ENCODE measurements at regions not wholly inside any gene's neighbourhood (a gene's known extent, or its start where the extent isn't known, plus 50 kb on each side); places are given as distances from the start of the nearest gene placed in this dataset.

DNA sequence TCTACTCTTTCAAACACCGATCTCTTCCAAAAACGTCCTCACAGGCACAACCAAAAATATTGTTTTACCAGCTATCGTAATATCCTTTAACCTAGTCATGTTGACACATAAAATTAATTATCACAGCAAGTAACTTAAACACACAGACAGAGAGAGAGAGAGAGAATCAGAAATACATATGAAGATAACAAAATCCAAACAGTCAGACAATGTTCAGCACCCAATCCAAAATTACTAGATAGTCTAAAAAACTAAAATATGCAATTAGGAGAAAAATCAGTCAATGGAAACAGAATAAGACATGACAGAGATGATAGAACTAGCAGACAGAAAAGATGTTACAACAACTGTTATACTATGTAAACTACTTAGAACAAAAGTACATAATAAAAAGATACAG lies 537.7 kb downstream of the LMO4 start:
- Histone ChIP-seq H3K9ac (ENCODE audit: low read length) (no peak overlapping the region), H3K36me3 (ENCODE audit: control insufficient read depth, insufficient read depth, low read length, severe bottlenecking) (no peaks in the 10 kb centered on the region), H3K4me3 (ENCODE audit: low read length) (peak overlapping the region; percentile 37), H3K27me3 (replicated peaks; ENCODE audit: control insufficient read depth, insufficient read depth, low read length) (no peaks in the 10 kb centered on the region), H3K9me3 (ENCODE audit: control insufficient read depth, low read length) (peaks cover 5% of the 10 kb centered on the region), H3K4me1 (ENCODE audit: control insufficient read depth, insufficient read depth, low read length) (peaks cover 10% of the 10 kb centered on the region)
- no peak for DNase-seq (ENCODE audit: low read depth)

DNA sequence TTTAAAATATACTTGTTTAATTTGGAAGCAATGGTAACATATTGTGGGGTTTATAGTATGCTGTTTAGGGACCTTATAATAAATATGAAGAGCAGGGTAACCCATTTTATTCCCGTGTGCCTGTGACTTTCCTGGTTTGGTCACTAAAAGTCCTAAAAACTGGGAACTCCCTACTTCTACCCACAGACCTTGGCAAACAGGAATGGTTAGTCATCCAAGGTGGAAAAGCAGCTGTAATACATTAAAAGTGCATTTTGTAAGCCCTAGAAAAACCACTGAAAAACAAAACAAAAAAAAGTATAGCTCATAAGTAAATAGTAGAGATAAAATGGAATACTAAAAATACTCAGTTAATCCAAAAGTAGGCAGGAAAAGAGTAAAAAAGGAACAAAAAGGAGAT lies 538.9 kb downstream of the LMO4 start:
- no peak for DNase-seq (ENCODE audit: low read depth)
- Histone ChIP-seq H3K9ac (ENCODE audit: low read length) (no peak overlapping the region), H3K9me3 (ENCODE audit: control insufficient read depth, low read length) (peaks cover 5% of the 10 kb centered on the region), H3K4me3 (ENCODE audit: low read length) (no peak overlapping the region), H3K4me1 (ENCODE audit: control insufficient read depth, insufficient read depth, low read length) (peaks cover 10% of the 10 kb centered on the region), H3K36me3 (ENCODE audit: control insufficient read depth, insufficient read depth, low read length, severe bottlenecking) (no peaks in the 10 kb centered on the region), H3K27me3 (replicated peaks; ENCODE audit: control insufficient read depth, insufficient read depth, low read length) (no peaks in the 10 kb centered on the region)

- peaks cover 5% of the 10 kb centered on the region for H3K9me3 ChIP-seq (ENCODE audit: control insufficient read depth, low read length)
- peak; percentile 4 for DNase-seq (ENCODE audit: low read depth)
- H3K4me1 ChIP-seq (ENCODE audit: control insufficient read depth, insufficient read depth, low read length) = peaks cover 10% of the 10 kb centered on the region
- no peak overlapping the region for H3K9ac ChIP-seq (ENCODE audit: low read length)
- peak overlapping the region; percentile 44 for H3K4me3 ChIP-seq (ENCODE audit: low read length)
- no peaks in the 10 kb centered on the region for H3K27me3 ChIP-seq (replicated peaks; ENCODE audit: control insufficient read depth, insufficient read depth, low read length)
- H3K36me3 ChIP-seq (ENCODE audit: control insufficient read depth, insufficient read depth, low read length, severe bottlenecking) = no peaks in the 10 kb centered on the region
These were observed 540.9 kb downstream of the LMO4 start for GRCh38 chr1:87869567-87869966.

GRCh38 chr1:87872189-87872588 lies 543.5 kb downstream of the LMO4 start:
- no peaks in the 10 kb centered on the region for H3K36me3 ChIP-seq (ENCODE audit: control insufficient read depth, insufficient read depth, low read length, severe bottlenecking)
- DNase-seq (ENCODE audit: low read depth) = no peak
- H3K27me3 ChIP-seq (replicated peaks; ENCODE audit: control insufficient read depth, insufficient read depth, low read length) = no peaks in the 10 kb centered on the region
- H3K4me1 ChIP-seq (ENCODE audit: control insufficient read depth, insufficient read depth, low read length) = peaks cover 10% of the 10 kb centered on the region
- H3K9ac ChIP-seq (ENCODE audit: low read length) = no peak overlapping the region
- no peaks in the 10 kb centered on the region for H3K9me3 ChIP-seq (ENCODE audit: control insufficient read depth, low read length)
- H3K4me3 ChIP-seq (ENCODE audit: low read length) = no peak overlapping the region

DNA sequence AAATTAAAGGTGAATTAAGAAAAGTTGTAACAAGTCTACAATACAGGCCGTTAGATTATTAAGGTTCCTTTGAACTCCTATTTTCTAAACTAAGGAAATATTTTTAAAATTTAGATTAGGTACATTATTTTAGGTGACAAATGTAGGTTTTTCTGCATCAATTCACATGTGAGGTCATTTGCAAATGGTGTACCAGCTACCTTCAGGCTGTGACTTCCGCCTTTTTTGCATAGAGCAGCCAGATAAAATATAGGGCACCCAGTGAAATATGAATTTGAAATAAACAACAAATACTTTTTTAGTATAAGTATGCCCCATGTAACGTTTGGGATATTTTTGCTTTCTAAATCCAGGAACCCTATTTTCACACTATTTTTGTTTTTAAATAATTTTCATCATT lies 544.0 kb downstream of the LMO4 start:
- no peak overlapping the region for H3K4me3 ChIP-seq (ENCODE audit: low read length)
- H3K4me1 ChIP-seq (ENCODE audit: control insufficient read depth, insufficient read depth, low read length) = peaks cover 10% of the 10 kb centered on the region
- H3K9ac ChIP-seq (ENCODE audit: low read length) = no peak overlapping the region
- H3K36me3 ChIP-seq (ENCODE audit: control insufficient read depth, insufficient read depth, low read length, severe bottlenecking) = no peaks in the 10 kb centered on the region
- DNase-seq (ENCODE audit: low read depth) = no peak
- no peaks in the 10 kb centered on the region for H3K27me3 ChIP-seq (replicated peaks; ENCODE audit: control insufficient read depth, insufficient read depth, low read length)
- H3K9me3 ChIP-seq (ENCODE audit: control insufficient read depth, low read length) = no peaks in the 10 kb centered on the region

DNA sequence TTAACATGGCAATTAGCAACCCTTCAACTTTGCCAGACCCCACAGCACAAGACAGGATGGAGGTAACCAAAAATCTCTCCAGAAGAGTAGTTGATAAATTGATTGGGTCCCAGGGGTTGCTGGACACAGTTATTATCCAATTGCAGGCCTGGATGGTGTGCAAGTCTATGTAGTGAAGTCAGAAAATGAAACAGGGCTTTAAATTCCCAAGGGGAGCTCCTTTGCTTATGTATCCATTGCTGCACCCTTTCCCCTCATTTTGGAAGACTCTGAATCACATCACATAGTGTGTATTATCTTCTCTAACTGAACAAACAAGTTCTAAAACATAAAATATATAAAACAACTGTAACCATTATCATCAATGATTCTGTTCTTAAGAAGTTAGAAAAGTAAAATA lies 550.2 kb downstream of the LMO4 start:
- Histone ChIP-seq H3K9ac (ENCODE audit: low read length) (peak overlapping the region; percentile 55), H3K9me3 (ENCODE audit: control insufficient read depth, low read length) (no peaks in the 10 kb centered on the region), H3K4me1 (ENCODE audit: control insufficient read depth, insufficient read depth, low read length) (peaks cover 20% of the 10 kb centered on the region), H3K27me3 (replicated peaks; ENCODE audit: control insufficient read depth, insufficient read depth, low read length) (no peaks in the 10 kb centered on the region), H3K4me3 (ENCODE audit: low read length) (peak overlapping the region; percentile 64), H3K36me3 (ENCODE audit: control insufficient read depth, insufficient read depth, low read length, severe bottlenecking) (no peaks in the 10 kb centered on the region)
- DNase-seq (ENCODE audit: low read depth) = no peak

- no peaks in the 10 kb centered on the region for H3K9me3 ChIP-seq (ENCODE audit: control insufficient read depth, low read length)
- H3K4me3 ChIP-seq (ENCODE audit: low read length) = no peak overlapping the region
- no peaks in the 10 kb centered on the region for H3K27me3 ChIP-seq (replicated peaks; ENCODE audit: control insufficient read depth, insufficient read depth, low read length)
- H3K4me1 ChIP-seq (ENCODE audit: control insufficient read depth, insufficient read depth, low read length) = peaks cover 20% of the 10 kb centered on the region
- DNase-seq (ENCODE audit: low read depth) = no peak
- peak overlapping the region; percentile 21 for H3K9ac ChIP-seq (ENCODE audit: low read length)
- no peaks in the 10 kb centered on the region for H3K36me3 ChIP-seq (ENCODE audit: control insufficient read depth, insufficient read depth, low read length, severe bottlenecking)
These were observed 551.5 kb downstream of the LMO4 start for GRCh38 chr1:87880098-87880760.

DNA sequence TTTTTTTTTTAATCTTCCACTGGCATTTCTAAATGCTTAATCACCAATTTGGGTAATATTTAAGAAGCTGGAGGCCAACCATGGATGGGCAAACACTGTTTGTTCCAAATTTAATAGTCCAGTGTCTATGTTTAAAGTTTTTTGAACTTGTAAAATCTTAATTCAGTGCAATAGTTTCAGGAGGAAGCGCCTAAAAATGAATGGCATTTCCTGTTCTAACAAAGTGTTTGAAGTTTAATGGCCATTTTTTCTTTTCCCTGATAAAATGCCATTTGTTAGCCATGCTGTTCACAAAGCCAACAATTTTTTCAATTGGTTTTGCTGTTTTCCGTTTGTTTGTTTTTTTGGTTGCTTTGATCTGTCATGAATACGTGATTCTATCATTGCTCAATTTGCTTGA lies 552.1 kb downstream of the LMO4 start:
- Histone ChIP-seq H3K9me3 (ENCODE audit: control insufficient read depth, low read length) (no peaks in the 10 kb centered on the region), H3K27me3 (replicated peaks; ENCODE audit: control insufficient read depth, insufficient read depth, low read length) (no peaks in the 10 kb centered on the region), H3K9ac (ENCODE audit: low read length) (no peak overlapping the region), H3K36me3 (ENCODE audit: control insufficient read depth, insufficient read depth, low read length, severe bottlenecking) (no peaks in the 10 kb centered on the region), H3K4me3 (ENCODE audit: low read length) (no peak overlapping the region), H3K4me1 (ENCODE audit: control insufficient read depth, insufficient read depth, low read length) (peaks cover 20% of the 10 kb centered on the region)
- no peak for DNase-seq (ENCODE audit: low read depth)

- Histone ChIP-seq H3K27me3 (replicated peaks; ENCODE audit: control insufficient read depth, insufficient read depth, low read length) (no peaks in the 10 kb centered on the region), H3K9me3 (ENCODE audit: control insufficient read depth, low read length) (no peaks in the 10 kb centered on the region), H3K4me3 (ENCODE audit: low read length) (no peak overlapping the region), H3K4me1 (ENCODE audit: control insufficient read depth, insufficient read depth, low read length) (peaks cover 14% of the 10 kb centered on the region), H3K9ac (ENCODE audit: low read length) (no peak overlapping the region), H3K36me3 (ENCODE audit: control insufficient read depth, insufficient read depth, low read length, severe bottlenecking) (no peaks in the 10 kb centered on the region)
- no peak for DNase-seq (ENCODE audit: low read depth)
These were observed 555.2 kb downstream of the LMO4 start for GRCh38 chr1:87883906-87884305.

GRCh38 chr1:87884581-87884980 lies 555.9 kb downstream of the LMO4 start:
- no peak for DNase-seq (ENCODE audit: low read depth)
- no peaks in the 10 kb centered on the region for H3K36me3 ChIP-seq (ENCODE audit: control insufficient read depth, insufficient read depth, low read length, severe bottlenecking)
- H3K27me3 ChIP-seq (replicated peaks; ENCODE audit: control insufficient read depth, insufficient read depth, low read length) = no peaks in the 10 kb centered on the region
- H3K9ac ChIP-seq (ENCODE audit: low read length) = no peak overlapping the region
- H3K4me3 ChIP-seq (ENCODE audit: low read length) = no peak overlapping the region
- H3K4me1 ChIP-seq (ENCODE audit: control insufficient read depth, insufficient read depth, low read length) = peaks cover 14% of the 10 kb centered on the region
- no peaks in the 10 kb centered on the region for H3K9me3 ChIP-seq (ENCODE audit: control insufficient read depth, low read length)

- H3K36me3 ChIP-seq (ENCODE audit: control insufficient read depth, insufficient read depth, low read length, severe bottlenecking) = no peaks in the 10 kb centered on the region
- H3K9ac ChIP-seq (ENCODE audit: low read length) = no peak overlapping the region
- no peaks in the 10 kb centered on the region for H3K9me3 ChIP-seq (ENCODE audit: control insufficient read depth, low read length)
- no peaks in the 10 kb centered on the region for H3K27me3 ChIP-seq (replicated peaks; ENCODE audit: control insufficient read depth, insufficient read depth, low read length)
- H3K4me3 ChIP-seq (ENCODE audit: low read length) = no peak overlapping the region
- peaks cover 8% of the 10 kb centered on the region for H3K4me1 ChIP-seq (ENCODE audit: control insufficient read depth, insufficient read depth, low read length)
- DNase-seq (ENCODE audit: low read depth) = no peak
These were observed 556.8 kb downstream of the LMO4 start for GRCh38 chr1:87885278-87886025.
